ENCODE measurements at regions not wholly inside any gene's neighbourhood (a gene's known extent, or its start where the extent isn't known, plus 50 kb on each side); places are given as distances from the start of the nearest gene placed in this dataset.

DNA sequence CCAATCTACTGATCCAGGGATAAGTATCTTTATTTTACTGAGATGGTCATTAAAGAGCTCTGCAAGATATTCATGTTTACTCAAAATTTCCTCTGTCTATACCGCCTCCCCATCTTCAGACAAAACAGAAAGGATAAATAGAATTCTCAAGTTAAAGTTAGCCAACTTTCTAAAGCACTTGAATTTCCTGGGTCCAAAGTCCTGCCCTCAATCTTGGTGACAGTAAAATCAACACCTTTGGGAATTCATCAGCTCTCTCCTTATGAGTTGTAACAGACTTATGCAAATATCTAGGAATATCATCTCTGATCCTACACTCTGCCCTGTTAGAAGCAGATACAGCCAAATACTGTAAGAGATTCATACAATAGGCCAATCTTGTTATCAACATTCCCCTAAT lies 122.5 kb upstream of the HAAO start:
- no peak for TF ChIP-seq EZH2 (IDR thresholded peaks at IDR 0.05; ENCODE audit: borderline replicate concordance)
- TF ChIP-seq, protein P1, sequence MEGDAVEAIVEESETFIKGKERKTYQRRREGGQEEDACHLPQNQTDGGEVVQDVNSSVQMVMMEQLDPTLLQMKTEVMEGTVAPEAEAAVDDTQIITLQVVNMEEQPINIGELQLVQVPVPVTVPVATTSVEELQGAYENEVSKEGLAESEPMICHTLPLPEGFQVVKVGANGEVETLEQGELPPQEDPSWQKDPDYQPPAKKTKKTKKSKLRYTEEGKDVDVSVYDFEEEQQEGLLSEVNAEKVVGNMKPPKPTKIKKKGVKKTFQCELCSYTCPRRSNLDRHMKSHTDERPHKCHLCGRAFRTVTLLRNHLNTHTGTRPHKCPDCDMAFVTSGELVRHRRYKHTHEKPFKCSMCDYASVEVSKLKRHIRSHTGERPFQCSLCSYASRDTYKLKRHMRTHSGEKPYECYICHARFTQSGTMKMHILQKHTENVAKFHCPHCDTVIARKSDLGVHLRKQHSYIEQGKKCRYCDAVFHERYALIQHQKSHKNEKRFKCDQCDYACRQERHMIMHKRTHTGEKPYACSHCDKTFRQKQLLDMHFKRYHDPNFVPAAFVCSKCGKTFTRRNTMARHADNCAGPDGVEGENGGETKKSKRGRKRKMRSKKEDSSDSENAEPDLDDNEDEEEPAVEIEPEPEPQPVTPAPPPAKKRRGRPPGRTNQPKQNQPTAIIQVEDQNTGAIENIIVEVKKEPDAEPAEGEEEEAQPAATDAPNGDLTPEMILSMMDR (IDR thresholded peaks at IDR 0.05; ENCODE audit: poor library complexity) = no peak
- no peak for TF ChIP-seq EZH2phosphoT487 (IDR thresholded peaks at IDR 0.05; ENCODE audit: low read depth, severe bottlenecking, unreplicated experiment)
